Caco-2 (cell line): ENCODE measurements at regions not wholly inside any gene's neighbourhood (a gene's known extent, or its start where the extent isn't known, plus 50 kb on each side); places are given as distances from the start of the nearest gene placed in this dataset.

Experiments
- BruUV-seq: library from RNA; stranded (reverse); fragments of 400-500 nt; replicated peaks from 2 replicates; lab custom pipeline; 2021; lab: Mats Ljungman, UMichigan
- CTCF ChIA-PET: fragments of 300-600 bp; sonication (Branson Sonifier 250); formaldehyde crosslinking; loops from one replicate; lab custom pipeline; 2022; ENCODE audit warnings: antibody characterized with exemption; lab: Charles Lee
- POLR2A ChIA-PET: fragments of 300-600 bp; sonication (Branson Sonifier 250); formaldehyde crosslinking; loops from one replicate; lab custom pipeline; 2022; ENCODE audit warnings: antibody characterized with exemption; lab: Charles Lee
- DNase-seq, 2 experiments: peaks; one replicate each; pipeline versions ENCODE4 v3.0.0 to v3.0.0-alpha.2; 2020 to 2022
- H3K27me3 ChIP-seq: replicated peaks from 2 replicates; pipeline ENCODE4 v1.6.0; 2011; ENCODE audit warnings: low read length; ENCODE audit not compliant: control insufficient read depth, insufficient read depth
- H3K36me3 ChIP-seq: 2 replicates; pipeline ENCODE4 v1.5.1; 2011; ENCODE audit warnings: low read length; ENCODE audit not compliant: control insufficient read depth, insufficient read depth
- H3K4me1 ChIP-seq: fragments of 250-450 bp; sonication (Bioruptor Pico); 2 replicates; pipeline ENCODE4 v1.5.1; 2020; ENCODE audit warnings: mild to moderate bottlenecking
- H3K4me3 ChIP-seq: 2 replicates; pipeline ENCODE4 v1.5.1; 2011; ENCODE audit warnings: low read depth, mild to moderate bottlenecking, control low read depth, low read length
- H3K9me3 ChIP-seq: fragments of 250-450 bp; sonication (Bioruptor Pico); 2 replicates; pipeline ENCODE4 v1.5.1; 2020; ENCODE audit warnings: mild to moderate bottlenecking, moderate library complexity
- H3K27ac Mint-ChIP-seq: one replicate; pipeline ENCODE4 v1.8.0; 2022; ENCODE audit warnings: mixed read lengths; ENCODE audit not compliant: unreplicated experiment
- H3K27me3 Mint-ChIP-seq: one replicate; pipeline ENCODE4 v1.8.0; 2022; ENCODE audit warnings: mixed read lengths; ENCODE audit not compliant: insufficient read depth, unreplicated experiment
- H3K36me3 Mint-ChIP-seq: one replicate; pipeline ENCODE4 v1.8.0; 2022; ENCODE audit warnings: mild to moderate bottlenecking, mixed read lengths; ENCODE audit not compliant: insufficient read depth, unreplicated experiment
- H3K4me1 Mint-ChIP-seq: one replicate; pipeline ENCODE4 v1.8.0; 2022; ENCODE audit warnings: low read depth, mixed read lengths; ENCODE audit not compliant: unreplicated experiment
- H3K4me3 Mint-ChIP-seq: one replicate; pipeline ENCODE4 v1.8.0; 2022; ENCODE audit warnings: mild to moderate bottlenecking, moderate library complexity, mixed read lengths; ENCODE audit not compliant: unreplicated experiment
- H3K9me3 Mint-ChIP-seq: one replicate; pipeline ENCODE4 v1.8.0; 2022; ENCODE audit warnings: mixed read lengths; ENCODE audit not compliant: unreplicated experiment
- intact Hi-C: fragments of 100-400 bp; cut with micrococcal nuclease; formaldehyde crosslinking; loops from one replicate; pipeline ENCODE4 v1.10.0; 2022; ENCODE audit not compliant: unreplicated experiment
- TF ChIP-seq, protein P1 (sequence below), 2 experiments: fragments of 200-600 bp in 1 of 2; IDR thresholded peaks; 1 replicate in 1 of 2; 2 replicates in 1 of 2; pipeline versions ENCODE4 v1.5.1 to v1.8.0; 2011 to 2022; ENCODE audit warnings: antibody characterized with exemption in 1 of 2, control low read depth in 1 of 2, inconsistent platforms in 1 of 2, low read depth in 1 of 2, low read length in 1 of 2, mild to moderate bottlenecking in 1 of 2, moderate library complexity in 1 of 2; ENCODE audit not compliant: insufficient read depth in 1 of 2, severe bottlenecking in 1 of 2, unreplicated experiment in 1 of 2

DNA sequence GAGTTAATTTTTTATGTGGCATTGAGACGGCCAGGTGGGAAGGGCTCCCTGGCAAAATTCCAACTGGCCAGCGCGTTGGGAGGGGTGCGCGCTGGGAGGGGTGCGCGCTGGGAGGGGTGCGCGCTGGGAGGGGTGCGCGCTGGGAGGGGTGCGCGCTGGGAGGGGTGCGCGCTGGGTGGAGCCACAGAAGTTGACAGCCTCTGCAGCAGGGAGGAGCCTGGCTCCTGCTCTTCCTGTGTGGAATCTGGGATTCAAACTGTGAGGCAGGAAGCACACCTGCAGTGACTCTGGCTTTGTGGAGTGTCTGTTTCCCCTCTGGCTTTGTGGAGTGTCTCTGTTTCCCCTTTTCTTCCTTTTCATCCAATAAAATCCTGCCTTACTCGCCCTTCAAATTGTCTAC lies 147.9 kb upstream of the CBLN2 start:
- CTCF ChIA-PET, result no interaction called here
- H3K9me3 Mint-ChIP-seq, result no peaks in the 10 kb centered on the region
- no peak overlapping the region for H3K27ac Mint-ChIP-seq
- DNase-seq, result no peak
- Histone ChIP-seq H3K9me3 (no peaks in the 10 kb centered on the region), H3K27me3 (no peaks in the 10 kb centered on the region), H3K36me3 (no peaks in the 10 kb centered on the region), H3K4me3 (no peak overlapping the region), H3K4me1 (no peaks in the 10 kb centered on the region)
- POLR2A ChIA-PET, result no interaction called here
- H3K4me3 Mint-ChIP-seq, result no peak overlapping the region
- TF ChIP-seq, protein P1, sequence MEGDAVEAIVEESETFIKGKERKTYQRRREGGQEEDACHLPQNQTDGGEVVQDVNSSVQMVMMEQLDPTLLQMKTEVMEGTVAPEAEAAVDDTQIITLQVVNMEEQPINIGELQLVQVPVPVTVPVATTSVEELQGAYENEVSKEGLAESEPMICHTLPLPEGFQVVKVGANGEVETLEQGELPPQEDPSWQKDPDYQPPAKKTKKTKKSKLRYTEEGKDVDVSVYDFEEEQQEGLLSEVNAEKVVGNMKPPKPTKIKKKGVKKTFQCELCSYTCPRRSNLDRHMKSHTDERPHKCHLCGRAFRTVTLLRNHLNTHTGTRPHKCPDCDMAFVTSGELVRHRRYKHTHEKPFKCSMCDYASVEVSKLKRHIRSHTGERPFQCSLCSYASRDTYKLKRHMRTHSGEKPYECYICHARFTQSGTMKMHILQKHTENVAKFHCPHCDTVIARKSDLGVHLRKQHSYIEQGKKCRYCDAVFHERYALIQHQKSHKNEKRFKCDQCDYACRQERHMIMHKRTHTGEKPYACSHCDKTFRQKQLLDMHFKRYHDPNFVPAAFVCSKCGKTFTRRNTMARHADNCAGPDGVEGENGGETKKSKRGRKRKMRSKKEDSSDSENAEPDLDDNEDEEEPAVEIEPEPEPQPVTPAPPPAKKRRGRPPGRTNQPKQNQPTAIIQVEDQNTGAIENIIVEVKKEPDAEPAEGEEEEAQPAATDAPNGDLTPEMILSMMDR (IDR thresholded peaks at IDR 0.05; ENCODE audit: insufficient read depth in 1 of 2, low read depth in 1 of 2, low read length in 1 of 2, severe bottlenecking in 1 of 2, unreplicated experiment in 1 of 2), result no peak
- H3K36me3 Mint-ChIP-seq, result no peaks in the 10 kb centered on the region
- no peaks in the 10 kb centered on the region for H3K27me3 Mint-ChIP-seq
- BruUV-seq, result no TSS peak
- no peaks in the 10 kb centered on the region for H3K4me1 Mint-ChIP-seq
- intact Hi-C loops, result no loop called here

DNA sequence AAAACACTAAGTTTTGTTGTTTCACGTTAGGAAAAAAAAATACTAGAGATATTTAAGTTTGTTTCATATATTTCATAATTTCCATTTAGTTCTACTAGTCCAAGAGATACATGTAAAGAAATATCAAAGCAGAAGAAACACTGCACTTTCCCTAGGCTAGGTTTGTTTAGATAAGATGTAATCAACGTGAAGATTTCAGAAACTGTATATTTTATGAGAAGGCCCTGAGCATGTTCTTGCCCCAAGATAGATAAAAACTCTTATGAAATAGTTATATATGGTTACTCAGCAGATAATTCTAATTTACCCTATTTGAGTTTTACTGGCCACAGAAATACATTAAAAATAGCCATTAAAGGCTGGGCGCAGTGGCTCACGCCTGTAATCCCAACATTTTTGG lies 143.6 kb upstream of the CBLN2 start:
- H3K27me3 Mint-ChIP-seq, result no peaks in the 10 kb centered on the region
- TF ChIP-seq, protein P1 (IDR thresholded peaks at IDR 0.05; ENCODE audit: insufficient read depth in 1 of 2, low read depth in 1 of 2, low read length in 1 of 2, severe bottlenecking in 1 of 2, unreplicated experiment in 1 of 2), result no peak
- Histone ChIP-seq H3K27me3 (no peaks in the 10 kb centered on the region), H3K4me1 (no peaks in the 10 kb centered on the region), H3K36me3 (no peaks in the 10 kb centered on the region), H3K9me3 (no peaks in the 10 kb centered on the region), H3K4me3 (no peak overlapping the region)
- no peaks in the 10 kb centered on the region for H3K4me1 Mint-ChIP-seq
- CTCF ChIA-PET, result no interaction called here
- no peak overlapping the region for H3K4me3 Mint-ChIP-seq
- BruUV-seq, result no TSS peak
- no peaks in the 10 kb centered on the region for H3K9me3 Mint-ChIP-seq
- POLR2A ChIA-PET, result no interaction called here
- intact Hi-C loops, result no loop called here
- no peaks in the 10 kb centered on the region for H3K36me3 Mint-ChIP-seq
- H3K27ac Mint-ChIP-seq, result no peak overlapping the region
- no peak for DNase-seq

DNA sequence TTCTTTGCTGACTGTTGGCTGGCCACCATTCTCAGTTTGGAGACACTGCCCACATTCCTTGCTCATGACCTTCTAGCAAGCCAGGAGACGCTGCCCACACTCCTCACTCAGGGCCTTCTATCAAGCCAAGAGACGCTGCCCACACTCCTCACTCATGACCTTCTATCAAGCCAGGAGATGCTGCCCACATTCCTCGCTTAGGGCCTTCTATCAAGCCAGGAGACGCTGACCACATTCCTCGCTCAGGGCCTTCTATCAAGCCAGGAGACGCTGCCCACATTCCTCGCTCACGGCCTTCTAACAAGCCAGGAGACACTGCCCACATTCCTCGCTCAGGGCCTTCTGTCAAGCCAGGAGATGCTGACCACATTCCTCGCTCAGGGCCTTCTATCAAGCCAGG lies 131.3 kb upstream of the CBLN2 start:
- CTCF ChIA-PET, result no interaction called here
- intact Hi-C loops, result loop anchor here (10.0 kb wide), 1 partner anchor 211 kb away; no protein-coding TSS in a partner anchor

More for the DNA sequence above, 131.3 kb upstream of the CBLN2 start:
- no peaks in the 10 kb centered on the region for H3K36me3 ChIP-seq
- Mint-ChIP-seq H3K36me3 (no peaks in the 10 kb centered on the region), H3K9me3 (no peaks in the 10 kb centered on the region), H3K27me3 (peaks cover 6% of the 10 kb centered on the region), H3K4me3 (no peak overlapping the region), H3K27ac (no peak overlapping the region), H3K4me1 (no peaks in the 10 kb centered on the region)
- TF ChIP-seq, protein P1 (IDR thresholded peaks at IDR 0.05; ENCODE audit: insufficient read depth in 1 of 2, low read depth in 1 of 2, low read length in 1 of 2, severe bottlenecking in 1 of 2, unreplicated experiment in 1 of 2), result no peak
- no peaks in the 10 kb centered on the region for H3K9me3 ChIP-seq
- POLR2A ChIA-PET, result no interaction called here
- no peaks in the 10 kb centered on the region for H3K27me3 ChIP-seq
- BruUV-seq, result no TSS peak
- DNase-seq, result peak in 1 of 2 experiments; percentile 0
- no peak overlapping the region for H3K4me3 ChIP-seq
- H3K4me1 ChIP-seq, result no peaks in the 10 kb centered on the region
